ENCODE measurements at regions not wholly inside any gene's neighbourhood (a gene's known extent, or its start where the extent isn't known, plus 50 kb on each side); places are given as distances from the start of the nearest gene placed in this dataset.

DNA sequence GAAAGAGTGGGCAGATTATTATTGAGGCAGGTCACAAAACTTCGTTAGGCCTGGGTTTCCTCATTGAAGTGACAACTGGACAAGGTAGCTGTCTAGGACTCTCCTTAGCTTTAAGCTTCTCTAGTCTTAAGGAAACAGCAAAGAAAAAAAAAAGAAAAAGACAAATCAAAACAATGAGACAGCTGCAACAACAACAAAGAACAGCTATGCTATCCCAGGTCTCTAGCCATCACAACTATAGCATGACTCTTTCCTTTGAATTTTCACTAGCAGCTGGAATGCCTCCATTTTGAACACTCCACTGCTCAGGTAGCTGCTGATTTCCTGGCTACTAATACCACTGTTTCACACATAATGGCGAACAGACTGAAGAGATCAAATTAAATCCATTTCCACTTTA is 302.4 kb upstream of the SORL1-AS1 start:
- Histone ChIP-seq H3K36me3 (replicated peaks; ENCODE audit: insufficient read depth, low read length) (no peaks in the 10 kb centered on the region), H3K9me3 (replicated peaks; ENCODE audit: insufficient read depth, low read length) (no peaks in the 10 kb centered on the region), H3K79me2 (ENCODE audit: low read length) (no peaks in the 10 kb centered on the region), H4K20me1 (ENCODE audit: insufficient read depth, low read length) (no peaks in the 10 kb centered on the region), H3K9ac (ENCODE audit: low read length) (no peak overlapping the region), H3K4me2 (ENCODE audit: low read depth, low read length) (no peak overlapping the region), H3F3A (ENCODE audit: insufficient read depth, low read length) (no peaks in the 10 kb centered on the region), H3K27me3 (replicated peaks; ENCODE audit: insufficient read depth, low read length) (no peaks in the 10 kb centered on the region), H2AFZ (ENCODE audit: low read length) (no peak overlapping the region), H3K4me3 (ENCODE audit: low read length) (no peak overlapping the region), H3K4me1 (ENCODE audit: low read length) (no peaks in the 10 kb centered on the region), H3K27ac (ENCODE audit: low read length) (no peak overlapping the region), H3K9me2 (replicated peaks; ENCODE audit: insufficient read depth, low read length) (no peaks in the 10 kb centered on the region; the same call in 1 of the 2 replicates)
- TF ChIP-seq EZH2 (optimal IDR thresholded peaks at IDR 0.05; ENCODE audit: low read depth, low read length): no peak
- no peak for DNase-seq

GRCh38 chr11:121754598-121754997 is 301.8 kb upstream of the SORL1-AS1 start:
- Histone ChIP-seq H3K4me3 (ENCODE audit: low read length) (no peak overlapping the region), H3F3A (ENCODE audit: insufficient read depth, low read length) (no peaks in the 10 kb centered on the region), H3K9me2 (replicated peaks; ENCODE audit: insufficient read depth, low read length) (no peaks in the 10 kb centered on the region; the same call in 1 of the 2 replicates), H3K4me2 (ENCODE audit: low read depth, low read length) (no peak overlapping the region), H3K9me3 (replicated peaks; ENCODE audit: insufficient read depth, low read length) (no peaks in the 10 kb centered on the region), H3K36me3 (replicated peaks; ENCODE audit: insufficient read depth, low read length) (no peaks in the 10 kb centered on the region), H3K79me2 (ENCODE audit: low read length) (no peaks in the 10 kb centered on the region), H3K4me1 (ENCODE audit: low read length) (no peaks in the 10 kb centered on the region), H3K27ac (ENCODE audit: low read length) (no peak overlapping the region), H2AFZ (ENCODE audit: low read length) (no peak overlapping the region), H4K20me1 (ENCODE audit: insufficient read depth, low read length) (no peaks in the 10 kb centered on the region), H3K27me3 (replicated peaks; ENCODE audit: insufficient read depth, low read length) (no peaks in the 10 kb centered on the region), H3K9ac (ENCODE audit: low read length) (no peak overlapping the region)
- no peak for DNase-seq
- TF ChIP-seq EZH2phosphoT487 (IDR thresholded peaks at IDR 0.05; ENCODE audit: low read length): no peak
- TF ChIP-seq EZH2 (optimal IDR thresholded peaks at IDR 0.05; ENCODE audit: low read depth, low read length): no peak
- TF ChIP-seq, protein P1, sequence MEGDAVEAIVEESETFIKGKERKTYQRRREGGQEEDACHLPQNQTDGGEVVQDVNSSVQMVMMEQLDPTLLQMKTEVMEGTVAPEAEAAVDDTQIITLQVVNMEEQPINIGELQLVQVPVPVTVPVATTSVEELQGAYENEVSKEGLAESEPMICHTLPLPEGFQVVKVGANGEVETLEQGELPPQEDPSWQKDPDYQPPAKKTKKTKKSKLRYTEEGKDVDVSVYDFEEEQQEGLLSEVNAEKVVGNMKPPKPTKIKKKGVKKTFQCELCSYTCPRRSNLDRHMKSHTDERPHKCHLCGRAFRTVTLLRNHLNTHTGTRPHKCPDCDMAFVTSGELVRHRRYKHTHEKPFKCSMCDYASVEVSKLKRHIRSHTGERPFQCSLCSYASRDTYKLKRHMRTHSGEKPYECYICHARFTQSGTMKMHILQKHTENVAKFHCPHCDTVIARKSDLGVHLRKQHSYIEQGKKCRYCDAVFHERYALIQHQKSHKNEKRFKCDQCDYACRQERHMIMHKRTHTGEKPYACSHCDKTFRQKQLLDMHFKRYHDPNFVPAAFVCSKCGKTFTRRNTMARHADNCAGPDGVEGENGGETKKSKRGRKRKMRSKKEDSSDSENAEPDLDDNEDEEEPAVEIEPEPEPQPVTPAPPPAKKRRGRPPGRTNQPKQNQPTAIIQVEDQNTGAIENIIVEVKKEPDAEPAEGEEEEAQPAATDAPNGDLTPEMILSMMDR (IDR thresholded peaks at IDR 0.05; ENCODE audit: low read length): no peak

GRCh38 chr11:121749691-121750090 is 296.9 kb upstream of the SORL1-AS1 start:
- H3K4me2 ChIP-seq (ENCODE audit: low read depth, low read length): no peak overlapping the region
- no peaks in the 10 kb centered on the region for H3K9me3 ChIP-seq (replicated peaks; ENCODE audit: insufficient read depth, low read length)
- no peaks in the 10 kb centered on the region; the same call in 1 of the 2 replicates for H3K9me2 ChIP-seq (replicated peaks; ENCODE audit: insufficient read depth, low read length)
- no peaks in the 10 kb centered on the region for H4K20me1 ChIP-seq (ENCODE audit: insufficient read depth, low read length)
- H3K36me3 ChIP-seq (replicated peaks; ENCODE audit: insufficient read depth, low read length): no peaks in the 10 kb centered on the region
- no peaks in the 10 kb centered on the region for H3K79me2 ChIP-seq (ENCODE audit: low read length)
- H3K4me3 ChIP-seq (ENCODE audit: low read length): no peak overlapping the region
- H3K27ac ChIP-seq (ENCODE audit: low read length): no peak overlapping the region
- H3K27me3 ChIP-seq (replicated peaks; ENCODE audit: insufficient read depth, low read length): no peaks in the 10 kb centered on the region
- no peak for TF ChIP-seq EZH2phosphoT487 (IDR thresholded peaks at IDR 0.05; ENCODE audit: low read length)
- TF ChIP-seq, protein P1 (IDR thresholded peaks at IDR 0.05; ENCODE audit: low read length): no peak
- TF ChIP-seq EZH2 (optimal IDR thresholded peaks at IDR 0.05; ENCODE audit: low read depth, low read length): no peak
- DNase-seq: no peak
- no peaks in the 10 kb centered on the region for H3F3A ChIP-seq (ENCODE audit: insufficient read depth, low read length)
- no peak overlapping the region for H3K9ac ChIP-seq (ENCODE audit: low read length)
- no peak overlapping the region for H2AFZ ChIP-seq (ENCODE audit: low read length)
- no peaks in the 10 kb centered on the region for H3K4me1 ChIP-seq (ENCODE audit: low read length)

DNA sequence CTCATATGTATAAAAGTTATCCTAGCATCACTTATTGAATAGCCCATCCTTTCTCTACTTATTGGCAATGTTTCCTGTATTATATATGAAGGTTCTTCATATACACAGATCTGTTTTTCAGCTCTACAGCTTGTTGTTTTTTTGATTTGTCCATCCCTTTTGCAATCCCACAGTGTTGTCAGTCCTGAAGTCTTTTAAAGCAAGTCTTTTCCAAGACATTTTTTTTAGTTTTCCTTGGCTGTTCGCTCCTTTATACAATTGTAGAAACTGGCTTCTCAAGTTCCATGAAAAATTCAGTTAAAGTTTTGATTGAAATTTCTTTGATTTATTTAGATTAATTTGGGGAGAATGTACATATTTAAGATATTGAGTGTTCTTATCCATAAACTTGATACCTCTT is 295.3 kb upstream of the SORL1-AS1 start:
- Histone ChIP-seq H4K20me1 (ENCODE audit: insufficient read depth, low read length) (no peaks in the 10 kb centered on the region), H3K79me2 (ENCODE audit: low read length) (no peaks in the 10 kb centered on the region), H2AFZ (ENCODE audit: low read length) (no peak overlapping the region), H3K4me2 (ENCODE audit: low read depth, low read length) (no peak overlapping the region), H3K27me3 (replicated peaks; ENCODE audit: insufficient read depth, low read length) (no peaks in the 10 kb centered on the region), H3F3A (ENCODE audit: insufficient read depth, low read length) (no peaks in the 10 kb centered on the region), H3K9ac (ENCODE audit: low read length) (no peak overlapping the region), H3K36me3 (replicated peaks; ENCODE audit: insufficient read depth, low read length) (no peaks in the 10 kb centered on the region), H3K9me3 (replicated peaks; ENCODE audit: insufficient read depth, low read length) (no peaks in the 10 kb centered on the region), H3K4me1 (ENCODE audit: low read length) (no peaks in the 10 kb centered on the region), H3K9me2 (replicated peaks; ENCODE audit: insufficient read depth, low read length) (no peaks in the 10 kb centered on the region), H3K4me3 (ENCODE audit: low read length) (no peak overlapping the region), H3K27ac (ENCODE audit: low read length) (no peak overlapping the region)
- DNase-seq: no peak
- TF ChIP-seq EZH2 (optimal IDR thresholded peaks at IDR 0.05; ENCODE audit: low read depth, low read length) (no peak), EZH2phosphoT487 (IDR thresholded peaks at IDR 0.05; ENCODE audit: low read length) (no peak)
- TF ChIP-seq, protein P1 (IDR thresholded peaks at IDR 0.05; ENCODE audit: low read length): no peak
